ENCODE measurements at regions not wholly inside any gene's neighbourhood (a gene's known extent, or its start where the extent isn't known, plus 50 kb on each side); places are given as distances from the start of the nearest gene placed in this dataset.

- no peaks in the 10 kb centered on the region for H3K4me1 Mint-ChIP-seq (ENCODE audit: low read depth, unreplicated experiment)
- Histone ChIP-seq H3K9ac (ENCODE audit: low read length) (no peak overlapping the region), H3K36me3 (ENCODE audit: insufficient read depth, low read length) (no peaks in the 10 kb centered on the region), H3K27ac (ENCODE audit: low read depth, low read length) (no peak overlapping the region), H3K9me3 (ENCODE audit: insufficient read depth, low read depth, low read length) (no peaks in the 10 kb centered on the region), H2AFZ (ENCODE audit: low read depth, low read length) (no peak overlapping the region), H3K79me2 (ENCODE audit: insufficient read depth, low read length) (no peaks in the 10 kb centered on the region), H3K4me3 (ENCODE audit: insufficient read depth, low read depth, low read length) (no peak overlapping the region), H4K20me1 (ENCODE audit: insufficient read depth, low read length) (no peaks in the 10 kb centered on the region), H3K4me1 (ENCODE audit: insufficient read depth, low read length) (no peaks in the 10 kb centered on the region), H3K4me2 (ENCODE audit: low read length) (no peak overlapping the region), H3K27me3 (ENCODE audit: insufficient read depth, low read length) (no peaks in the 10 kb centered on the region)
- H3K27ac Mint-ChIP-seq (ENCODE audit: unreplicated experiment) = no peak overlapping the region
- no peaks in the 10 kb centered on the region for H3K27me3 Mint-ChIP-seq (ENCODE audit: low read depth, unreplicated experiment)
- H3K9me3 Mint-ChIP-seq (ENCODE audit: unreplicated experiment) = no peaks in the 10 kb centered on the region
- FAIRE-seq (no peak), DNase-seq (ENCODE audit: low read depth) (no peak)
- H3K36me3 Mint-ChIP-seq (ENCODE audit: low read depth, unreplicated experiment) = no peaks in the 10 kb centered on the region
- no peak overlapping the region for H3K4me3 Mint-ChIP-seq (ENCODE audit: unreplicated experiment)
- TF ChIP-seq EZH2 (IDR thresholded peaks at IDR 0.05; ENCODE audit: insufficient read depth, low read length) (no peak), CTCF (IDR thresholded peaks at IDR 0.05; ENCODE audit: insufficient read depth, low read depth, low read length) (no peak)
These were observed 390.2 kb upstream of the GOLIM4 start for GRCh38 chr3:168485936-168486335.

DNA sequence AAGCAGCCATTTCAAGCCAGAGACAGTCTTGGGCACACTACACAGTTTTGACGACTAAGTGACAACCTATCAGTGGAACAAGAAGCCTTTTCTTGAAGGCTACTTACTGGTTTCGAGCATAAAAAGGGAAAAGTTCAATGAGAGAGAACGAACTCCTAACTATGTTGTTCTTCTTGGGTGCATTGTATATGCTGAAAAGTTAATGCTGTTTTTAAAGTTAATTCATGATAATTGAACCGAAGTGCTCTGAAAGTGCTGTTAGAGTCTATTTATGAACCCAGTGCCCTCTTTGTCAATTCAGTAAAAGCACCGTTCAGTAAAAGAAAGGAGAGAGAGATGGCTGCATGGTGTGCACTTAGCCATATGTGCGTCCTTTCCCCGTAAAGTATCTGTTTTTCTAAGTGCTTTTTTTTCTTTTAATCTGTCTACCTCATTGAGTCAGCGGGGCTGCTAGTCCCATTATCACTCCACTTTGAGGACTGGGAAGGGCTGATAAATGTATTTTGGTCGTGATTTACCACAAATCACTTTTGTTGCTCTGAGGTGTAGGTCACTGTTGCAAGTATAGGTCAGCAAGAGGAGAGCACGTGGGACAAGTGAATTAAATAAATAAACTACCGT lies 380.7 kb upstream of the GOLIM4 start:
- Histone ChIP-seq H3K9ac (ENCODE audit: low read length) (no peak overlapping the region), H3K4me3 (ENCODE audit: insufficient read depth, low read depth, low read length) (no peak overlapping the region), H2AFZ (ENCODE audit: low read depth, low read length) (no peak overlapping the region), H3K27me3 (ENCODE audit: insufficient read depth, low read length) (no peaks in the 10 kb centered on the region), H3K36me3 (ENCODE audit: insufficient read depth, low read length) (no peaks in the 10 kb centered on the region), H4K20me1 (ENCODE audit: insufficient read depth, low read length) (no peaks in the 10 kb centered on the region), H3K79me2 (ENCODE audit: insufficient read depth, low read length) (no peaks in the 10 kb centered on the region), H3K27ac (ENCODE audit: low read depth, low read length) (no peak overlapping the region), H3K4me2 (ENCODE audit: low read length) (no peak overlapping the region), H3K4me1 (ENCODE audit: insufficient read depth, low read length) (no peaks in the 10 kb centered on the region), H3K9me3 (ENCODE audit: insufficient read depth, low read depth, low read length) (no peaks in the 10 kb centered on the region)
- H3K4me1 Mint-ChIP-seq (ENCODE audit: low read depth, unreplicated experiment) = no peaks in the 10 kb centered on the region
- no peak for FAIRE-seq
- no peaks in the 10 kb centered on the region for H3K27me3 Mint-ChIP-seq (ENCODE audit: low read depth, unreplicated experiment)
- H3K36me3 Mint-ChIP-seq (ENCODE audit: low read depth, unreplicated experiment) = no peaks in the 10 kb centered on the region
- no peak overlapping the region for H3K27ac Mint-ChIP-seq (ENCODE audit: unreplicated experiment)
- no peaks in the 10 kb centered on the region for H3K9me3 Mint-ChIP-seq (ENCODE audit: unreplicated experiment)
- TF ChIP-seq CTCF (IDR thresholded peaks at IDR 0.05; ENCODE audit: insufficient read depth, low read depth, low read length) (no peak), EZH2 (IDR thresholded peaks at IDR 0.05; ENCODE audit: insufficient read depth, low read length) (no peak)
- DNase-seq (ENCODE audit: low read depth) = no peak
- no peak overlapping the region for H3K4me3 Mint-ChIP-seq (ENCODE audit: unreplicated experiment)

GRCh38 chr3:168475704-168476103 lies 380.0 kb upstream of the GOLIM4 start:
- H3K4me3 ChIP-seq (ENCODE audit: insufficient read depth, low read depth, low read length) = no peak overlapping the region
- H3K9ac ChIP-seq (ENCODE audit: low read length) = no peak overlapping the region
- TF ChIP-seq CTCF (IDR thresholded peaks at IDR 0.05; ENCODE audit: insufficient read depth, low read depth, low read length) = no peak
- TF ChIP-seq EZH2 (IDR thresholded peaks at IDR 0.05; ENCODE audit: insufficient read depth, low read length) = no peak
- no peak overlapping the region for H3K4me2 ChIP-seq (ENCODE audit: low read length)
- DNase-seq (ENCODE audit: low read depth) (no peak), FAIRE-seq (no peak)
- no peaks in the 10 kb centered on the region for H3K79me2 ChIP-seq (ENCODE audit: insufficient read depth, low read length)
- no peak overlapping the region for H2AFZ ChIP-seq (ENCODE audit: low read depth, low read length)
- Mint-ChIP-seq H3K4me1 (ENCODE audit: low read depth, unreplicated experiment) (no peaks in the 10 kb centered on the region), H3K27ac (ENCODE audit: unreplicated experiment) (no peak overlapping the region), H3K27me3 (ENCODE audit: low read depth, unreplicated experiment) (no peaks in the 10 kb centered on the region), H3K4me3 (ENCODE audit: unreplicated experiment) (no peak overlapping the region), H3K36me3 (ENCODE audit: low read depth, unreplicated experiment) (no peaks in the 10 kb centered on the region), H3K9me3 (ENCODE audit: unreplicated experiment) (no peaks in the 10 kb centered on the region)
- H3K9me3 ChIP-seq (ENCODE audit: insufficient read depth, low read depth, low read length) = no peaks in the 10 kb centered on the region
- H3K27ac ChIP-seq (ENCODE audit: low read depth, low read length) = no peak overlapping the region
- no peaks in the 10 kb centered on the region for H4K20me1 ChIP-seq (ENCODE audit: insufficient read depth, low read length)
- H3K27me3 ChIP-seq (ENCODE audit: insufficient read depth, low read length) = no peaks in the 10 kb centered on the region
- no peaks in the 10 kb centered on the region for H3K4me1 ChIP-seq (ENCODE audit: insufficient read depth, low read length)
- H3K36me3 ChIP-seq (ENCODE audit: insufficient read depth, low read length) = no peaks in the 10 kb centered on the region
